Endothelial cell of umbilical vein (primary cell): ENCODE measurements at regions not wholly inside any gene's neighbourhood (a gene's known extent, or its start where the extent isn't known, plus 50 kb on each side); places are given as distances from the start of the nearest gene placed in this dataset.

Source experiments
- BruUV-seq: library from RNA; stranded (reverse); fragments of 400-500 nt; replicated peaks from 2 replicates; lab custom pipeline; 2021; lab: Mats Ljungman, UMichigan
- CTCF ChIA-PET: fragments of 300-600, 350-600 bp; sonication (Branson Sonifier 250); formaldehyde crosslinking; loops from one replicate; lab custom pipeline; 2021; ENCODE audit warnings: antibody characterized with exemption, inconsistent platforms; lab: Charles Lee
- POLR2A ChIA-PET: fragments of 300-600, 350-600 bp; sonication (Branson Sonifier 250); formaldehyde crosslinking; loops from one replicate; lab custom pipeline; 2021; ENCODE audit warnings: antibody characterized with exemption, inconsistent platforms; lab: Charles Lee
- DNase-seq: peaks from one replicate; pipeline ENCODE4 v3.0.0-alpha.2; 2011; ENCODE audit warnings: low read depth, low spot score
- FAIRE-seq: peaks from 2 replicates; lab custom pipeline; 2011; peaks lifted over from hg19 to GRCh38; lab: Jason Lieb, UNC
- H2AFZ ChIP-seq: 2 replicates; pipeline ENCODE4 v1.6.0; 2012; ENCODE audit warnings: low read depth, low read length, control low read depth, inconsistent platforms
- H3K27ac ChIP-seq: 2 replicates; pipeline ENCODE4 v1.5.1; 2011; ENCODE audit warnings: low read depth, mild to moderate bottlenecking, control low read depth, low read length, moderate library complexity; ENCODE audit not compliant: insufficient read depth
- H3K27me3 ChIP-seq, 2 experiments: 2 replicates each; pipeline versions ENCODE4 v1.6.0 to v1.6.1; 2011; ENCODE audit warnings: low read length in 2 of 2, mixed read lengths in 1 of 2; ENCODE audit not compliant: control insufficient read depth in 2 of 2, insufficient read depth in 2 of 2
- H3K36me3 ChIP-seq, 2 experiments: 2 replicates in 1 of 2; 3 replicates in 1 of 2; pipeline ENCODE4 v1.5.1; 2011; ENCODE audit warnings: low read length in 2 of 2, mild to moderate bottlenecking in 1 of 2, moderate library complexity in 1 of 2; ENCODE audit not compliant: control insufficient read depth in 2 of 2, insufficient read depth in 2 of 2; ENCODE audit errors: extremely low read depth in 1 of 2
- H3K4me1 ChIP-seq: 3 replicates; pipeline ENCODE4 v1.5.1; 2011; ENCODE audit warnings: mild to moderate bottlenecking, low read length; ENCODE audit not compliant: control insufficient read depth, insufficient read depth; ENCODE audit errors: extremely low read depth
- H3K4me2 ChIP-seq: 2 replicates; pipeline ENCODE4 v1.6.1; 2011; ENCODE audit warnings: low read length, control low read depth, mixed read lengths; ENCODE audit not compliant: insufficient read depth
- H3K4me3 ChIP-seq, 3 experiments: fragments of 200-600 bp in 1 of 3; sonication (generic), shearing (Covaris generic) in 1 of 3; replicated peaks in 1 of 3; 2 replicates each; pipeline ENCODE4 v1.5.1; 2011 to 2016; ENCODE audit warnings: control low read depth in 3 of 3, low read length in 3 of 3, mild to moderate bottlenecking in 2 of 3, inconsistent platforms in 1 of 3, low read depth in 1 of 3, moderate library complexity in 1 of 3; ENCODE audit not compliant: insufficient read depth in 1 of 3
- H3K79me2 ChIP-seq: 2 replicates; pipeline ENCODE4 v1.6.0; 2012; ENCODE audit warnings: low read length, inconsistent platforms; ENCODE audit not compliant: control insufficient read depth, insufficient read depth
- H3K9ac ChIP-seq: replicated peaks from 2 replicates; pipeline ENCODE3; 2011; ENCODE audit warnings: low read length, control low read depth; ENCODE audit not compliant: insufficient read depth; ENCODE audit errors: extremely low read depth
- H3K9me1 ChIP-seq: replicated peaks from 3 replicates; pipeline ENCODE4 v1.6.0; 2011; ENCODE audit warnings: mild to moderate bottlenecking, low read length; ENCODE audit not compliant: control insufficient read depth, insufficient read depth; ENCODE audit errors: extremely low read depth
- H3K9me3 ChIP-seq: replicated peaks from 2 replicates; pipeline ENCODE4 v1.5.1; 2012; ENCODE audit warnings: low read length, inconsistent platforms; ENCODE audit not compliant: control insufficient read depth, insufficient read depth
- H4K20me1 ChIP-seq: replicated peaks from 2 replicates; pipeline ENCODE3; 2011; ENCODE audit warnings: mild to moderate bottlenecking, low read length; ENCODE audit not compliant: control insufficient read depth, insufficient read depth; ENCODE audit errors: extremely low read depth
- EZH2 ChIP-seq: IDR thresholded peaks from 2 replicates; pipeline ENCODE4 v1.6.1; 2012; ENCODE audit warnings: borderline replicate concordance, low read depth, mild to moderate bottlenecking, moderate library complexity, low read length, inconsistent platforms; ENCODE audit not compliant: severe bottlenecking
- FOS ChIP-seq: IDR thresholded peaks from 2 replicates; pipeline ENCODE4 v1.6.1; 2011; ENCODE audit warnings: mild to moderate bottlenecking, low read length, moderate library complexity, borderline replicate concordance; ENCODE audit not compliant: insufficient read depth
- GATA2 ChIP-seq: IDR thresholded peaks from 2 replicates; pipeline ENCODE4 v1.7.0; 2011; ENCODE audit warnings: low read depth, mild to moderate bottlenecking, moderate library complexity, mixed read lengths, low read length; ENCODE audit not compliant: insufficient read length, insufficient read depth
- JUN ChIP-seq: IDR thresholded peaks from 2 replicates; pipeline ENCODE4 v1.6.1; 2011; ENCODE audit warnings: borderline replicate concordance, low read depth; ENCODE audit not compliant: insufficient read length, insufficient read depth
- MAX ChIP-seq: IDR thresholded peaks from 2 replicates; pipeline ENCODE4 v1.6.1; 2011; ENCODE audit not compliant: insufficient read depth, insufficient read length
- MYC ChIP-seq: IDR thresholded peaks from one replicate; pipeline ENCODE4 v1.6.1; 2011; ENCODE audit warnings: mild to moderate bottlenecking, low read depth, low read length
- POLR2A ChIP-seq: IDR thresholded peaks from 2 replicates; pipeline ENCODE4 v1.6.1; 2012; ENCODE audit warnings: low read depth, mild to moderate bottlenecking, control low read depth, low read length
- POLR2AphosphoS5 ChIP-seq: IDR thresholded peaks from 2 replicates; pipeline ENCODE4 v1.6.1; 2012; ENCODE audit warnings: low read depth, mild to moderate bottlenecking, control low read depth, low read length, moderate library complexity; ENCODE audit not compliant: insufficient read depth
- dilution Hi-C: fragments of 300-500 bp; cut with MboI; formaldehyde crosslinking; loops from one replicate; pipeline ENCODE4 v1.15.0; 2019; ENCODE audit warnings: low sequenced_read_pairs; ENCODE audit not compliant: extremely low pct_ligation_motif_present
- intact Hi-C: fragments of 100-400 bp; cut with micrococcal nuclease; formaldehyde crosslinking; loops from one replicate; pipeline ENCODE4 v1.10.0; 2022
- TF ChIP-seq, protein P1 (sequence below), 2 donors: IDR thresholded peaks; 1 replicate in 1 of 2; 2 replicates in 1 of 2; pipeline ENCODE4 v1.5.1; 2011; ENCODE audit warnings: low read length in 2 of 2, mild to moderate bottlenecking in 2 of 2, moderate library complexity in 2 of 2, control low read depth in 1 of 2, inconsistent platforms in 1 of 2, low read depth in 1 of 2; ENCODE audit not compliant: insufficient read depth in 1 of 2; ENCODE audit errors: extremely low read depth in 1 of 2

DNA sequence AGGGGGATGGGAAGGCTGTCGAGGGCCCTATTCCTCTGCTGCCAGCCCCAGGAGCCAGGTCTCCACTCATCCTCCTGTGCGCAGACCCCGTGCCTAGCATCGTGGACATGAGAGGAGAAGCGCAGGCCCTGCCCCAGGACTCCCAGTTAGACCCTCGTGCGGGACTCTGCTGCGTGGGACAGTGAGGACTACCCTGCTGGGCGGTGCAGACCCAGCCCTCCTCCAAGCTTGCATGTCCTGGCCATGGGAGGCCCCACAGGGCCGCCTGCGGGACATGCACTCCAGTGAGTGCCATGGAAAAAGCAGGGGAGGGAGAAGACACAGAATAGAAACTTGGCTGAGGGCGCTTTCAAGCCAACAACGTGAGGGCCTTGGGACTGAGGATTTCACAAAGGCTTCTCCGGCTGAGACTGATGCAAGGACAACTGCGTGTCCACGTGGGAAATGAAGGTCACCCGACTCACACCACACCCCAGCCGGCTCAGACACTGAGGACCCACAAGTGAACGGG, 62.6 kb upstream of the IQSEC1 start:
- FAIRE-seq: no peak
- dilution Hi-C loops: no loop called here

More for the DNA sequence above, 62.6 kb upstream of the IQSEC1 start:
- Histone ChIP-seq H3K9ac (no peak overlapping the region), H3K36me3 (no peaks in the 10 kb centered on the region), H3K4me2 (no peak overlapping the region), H3K9me1 (no peaks in the 10 kb centered on the region), H3K27me3 (no peaks in the 10 kb centered on the region), H4K20me1 (no peaks in the 10 kb centered on the region), H3K79me2 (no peaks in the 10 kb centered on the region), H2AFZ (no peak overlapping the region), H3K9me3 (no peaks in the 10 kb centered on the region), H3K4me3 (no peak overlapping the region), H3K27ac (no peak overlapping the region), H3K4me1 (no peaks in the 10 kb centered on the region)
- BruUV-seq: no TSS peak
- DNase-seq: no peak
- intact Hi-C loops: no loop called here
- CTCF ChIA-PET: no interaction called here
- POLR2A ChIA-PET: no interaction called here
- TF ChIP-seq JUN: no peak
- no peak for TF ChIP-seq POLR2A
- TF ChIP-seq EZH2: no peak
- no peak for TF ChIP-seq POLR2AphosphoS5
- no peak for TF ChIP-seq MYC
- TF ChIP-seq, protein P1, sequence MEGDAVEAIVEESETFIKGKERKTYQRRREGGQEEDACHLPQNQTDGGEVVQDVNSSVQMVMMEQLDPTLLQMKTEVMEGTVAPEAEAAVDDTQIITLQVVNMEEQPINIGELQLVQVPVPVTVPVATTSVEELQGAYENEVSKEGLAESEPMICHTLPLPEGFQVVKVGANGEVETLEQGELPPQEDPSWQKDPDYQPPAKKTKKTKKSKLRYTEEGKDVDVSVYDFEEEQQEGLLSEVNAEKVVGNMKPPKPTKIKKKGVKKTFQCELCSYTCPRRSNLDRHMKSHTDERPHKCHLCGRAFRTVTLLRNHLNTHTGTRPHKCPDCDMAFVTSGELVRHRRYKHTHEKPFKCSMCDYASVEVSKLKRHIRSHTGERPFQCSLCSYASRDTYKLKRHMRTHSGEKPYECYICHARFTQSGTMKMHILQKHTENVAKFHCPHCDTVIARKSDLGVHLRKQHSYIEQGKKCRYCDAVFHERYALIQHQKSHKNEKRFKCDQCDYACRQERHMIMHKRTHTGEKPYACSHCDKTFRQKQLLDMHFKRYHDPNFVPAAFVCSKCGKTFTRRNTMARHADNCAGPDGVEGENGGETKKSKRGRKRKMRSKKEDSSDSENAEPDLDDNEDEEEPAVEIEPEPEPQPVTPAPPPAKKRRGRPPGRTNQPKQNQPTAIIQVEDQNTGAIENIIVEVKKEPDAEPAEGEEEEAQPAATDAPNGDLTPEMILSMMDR (IDR thresholded peaks at IDR 0.05; ENCODE audit: extremely low read depth in 1 of 2, insufficient read depth in 1 of 2, low read depth in 1 of 2, low read length in 2 of 2): no peak
- no peak for TF ChIP-seq MAX
- TF ChIP-seq FOS: no peak
- no peak for TF ChIP-seq GATA2
